Kidney epithelial cell (primary cell): ENCODE measurements at regions not wholly inside any gene's neighbourhood (a gene's known extent, or its start where the extent isn't known, plus 50 kb on each side); places are given as distances from the start of the nearest gene placed in this dataset.

ENCODE experiments used
- DNase-seq: peaks from one replicate; pipeline ENCODE4 v3.0.0-alpha.2; 2010; ENCODE audit warnings: low read depth
- H3K27me3 ChIP-seq: 2 replicates; pipeline ENCODE4 v1.6.0; 2011; ENCODE audit warnings: low read length; ENCODE audit not compliant: control insufficient read depth, insufficient read depth
- H3K36me3 ChIP-seq: 2 replicates; pipeline ENCODE4 v1.5.1; 2011; ENCODE audit warnings: low read length; ENCODE audit not compliant: control insufficient read depth, insufficient read depth
- H3K4me3 ChIP-seq: 2 replicates; pipeline ENCODE4 v1.5.1; 2011; ENCODE audit warnings: low read depth, mild to moderate bottlenecking, control low read depth, low read length
- TF ChIP-seq, protein P1 (sequence below): IDR thresholded peaks from 2 replicates; pipeline ENCODE4 v1.5.1; 2011; ENCODE audit warnings: mild to moderate bottlenecking, moderate library complexity, low read length, control low read depth, inconsistent platforms; ENCODE audit not compliant: insufficient read depth, poor library complexity, severe bottlenecking

DNA sequence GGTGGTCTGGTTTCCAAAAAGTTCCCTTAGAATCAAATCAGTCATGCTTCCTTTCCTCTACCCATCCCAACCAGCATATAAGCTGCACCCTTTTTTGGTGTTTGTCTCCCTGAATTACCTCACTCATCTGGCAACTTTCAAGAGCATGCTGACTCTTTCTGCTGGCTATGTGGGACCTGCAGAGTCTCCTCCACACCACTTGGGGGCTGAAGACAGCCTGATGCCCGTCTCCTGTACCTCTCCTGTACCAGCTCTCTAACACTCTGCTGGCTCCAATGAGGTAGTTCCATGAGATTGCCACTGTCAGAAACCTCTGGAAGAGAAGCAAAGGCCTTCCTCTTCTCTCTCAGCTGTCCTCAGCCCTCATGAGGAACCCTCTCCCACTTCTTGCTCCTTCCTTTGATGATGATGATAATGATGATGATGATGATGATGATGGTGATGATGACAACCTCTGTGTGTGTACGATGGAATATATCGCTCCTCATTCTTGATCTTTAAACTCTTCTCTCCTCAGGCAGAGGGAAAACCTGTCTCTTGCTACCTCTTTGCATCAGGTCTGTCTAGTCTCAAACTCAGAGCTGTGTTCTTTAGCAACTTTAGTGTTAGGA, 257.5 kb downstream of the ZNF621 start:
- H3K36me3 ChIP-seq, result no peaks in the 10 kb centered on the region
- H3K27me3 ChIP-seq, result peaks cover 3% of the 10 kb centered on the region
- DNase-seq, result no peak
- TF ChIP-seq, protein P1, sequence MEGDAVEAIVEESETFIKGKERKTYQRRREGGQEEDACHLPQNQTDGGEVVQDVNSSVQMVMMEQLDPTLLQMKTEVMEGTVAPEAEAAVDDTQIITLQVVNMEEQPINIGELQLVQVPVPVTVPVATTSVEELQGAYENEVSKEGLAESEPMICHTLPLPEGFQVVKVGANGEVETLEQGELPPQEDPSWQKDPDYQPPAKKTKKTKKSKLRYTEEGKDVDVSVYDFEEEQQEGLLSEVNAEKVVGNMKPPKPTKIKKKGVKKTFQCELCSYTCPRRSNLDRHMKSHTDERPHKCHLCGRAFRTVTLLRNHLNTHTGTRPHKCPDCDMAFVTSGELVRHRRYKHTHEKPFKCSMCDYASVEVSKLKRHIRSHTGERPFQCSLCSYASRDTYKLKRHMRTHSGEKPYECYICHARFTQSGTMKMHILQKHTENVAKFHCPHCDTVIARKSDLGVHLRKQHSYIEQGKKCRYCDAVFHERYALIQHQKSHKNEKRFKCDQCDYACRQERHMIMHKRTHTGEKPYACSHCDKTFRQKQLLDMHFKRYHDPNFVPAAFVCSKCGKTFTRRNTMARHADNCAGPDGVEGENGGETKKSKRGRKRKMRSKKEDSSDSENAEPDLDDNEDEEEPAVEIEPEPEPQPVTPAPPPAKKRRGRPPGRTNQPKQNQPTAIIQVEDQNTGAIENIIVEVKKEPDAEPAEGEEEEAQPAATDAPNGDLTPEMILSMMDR, result no peak
- no peak overlapping the region for H3K4me3 ChIP-seq

DNA sequence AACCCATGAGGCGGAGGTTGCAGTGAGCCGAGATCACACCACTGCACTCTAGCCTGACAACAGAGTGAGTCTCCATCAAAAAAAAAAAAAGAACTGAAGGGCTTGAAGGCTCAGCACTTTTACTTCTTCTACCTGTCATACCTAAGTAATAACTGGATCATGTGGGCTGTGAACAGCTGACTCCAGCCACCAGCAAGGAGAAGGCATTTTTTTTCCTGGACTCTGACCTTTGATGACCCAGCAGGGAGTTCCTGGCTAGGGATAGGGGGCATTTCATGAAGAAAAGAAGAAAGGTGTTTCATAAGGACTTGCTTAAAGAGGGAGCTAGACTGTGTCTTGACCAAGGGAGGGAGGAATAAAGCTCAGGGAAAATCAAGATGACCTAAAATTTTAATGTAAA, 266.0 kb downstream of the ZNF621 start:
- TF ChIP-seq, protein P1, result no peak
- no peak overlapping the region for H3K4me3 ChIP-seq
- no peaks in the 10 kb centered on the region for H3K27me3 ChIP-seq
- H3K36me3 ChIP-seq, result no peaks in the 10 kb centered on the region
- DNase-seq, result no peak

DNA sequence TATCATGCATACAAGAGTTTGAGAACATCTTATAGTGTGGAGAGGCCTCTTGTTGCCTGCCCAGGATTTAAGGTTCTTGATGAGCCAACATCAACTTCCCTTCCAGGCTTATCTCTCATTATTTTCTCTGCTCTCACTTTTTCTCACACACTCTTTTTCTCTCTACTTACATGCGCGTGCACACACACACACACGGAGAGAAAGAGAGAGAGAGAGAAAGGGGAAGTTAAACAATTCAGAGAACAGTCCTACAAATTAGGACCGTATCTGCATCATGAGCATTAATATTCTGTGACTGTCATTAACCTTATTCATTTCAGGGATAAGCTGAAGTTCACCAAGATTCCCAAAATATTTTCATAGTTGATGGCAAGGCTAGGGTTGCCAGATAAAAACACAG, 269.0 kb downstream of the ZNF621 start:
- Histone ChIP-seq H3K4me3 (no peak overlapping the region), H3K27me3 (no peaks in the 10 kb centered on the region), H3K36me3 (no peaks in the 10 kb centered on the region)
- no peak for DNase-seq
- TF ChIP-seq, protein P1, result no peak

DNA sequence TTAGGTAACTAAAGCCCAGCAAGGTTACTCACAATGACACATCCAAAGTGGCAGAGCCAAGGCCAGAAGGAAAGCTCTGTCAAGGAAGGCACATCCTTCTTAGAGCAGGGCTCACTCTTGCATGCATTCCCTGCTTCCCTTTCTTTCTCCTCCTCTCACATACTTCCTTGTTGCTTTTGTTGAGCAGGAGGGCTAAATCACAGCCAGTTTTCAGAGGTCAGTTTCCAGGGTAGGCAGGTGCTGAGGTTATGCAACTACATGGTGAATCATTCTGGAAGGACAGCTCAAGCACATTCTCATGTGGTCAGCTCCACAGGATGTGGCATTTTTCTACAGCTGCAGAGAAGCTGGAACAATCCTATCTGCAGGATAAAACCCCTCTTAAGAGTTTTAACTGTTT, 275.6 kb downstream of the ZNF621 start:
- TF ChIP-seq, protein P1, result no peak
- peak; percentile 99 for DNase-seq
- Histone ChIP-seq H3K36me3 (no peaks in the 10 kb centered on the region), H3K27me3 (no peaks in the 10 kb centered on the region), H3K4me3 (no peak overlapping the region)

DNA sequence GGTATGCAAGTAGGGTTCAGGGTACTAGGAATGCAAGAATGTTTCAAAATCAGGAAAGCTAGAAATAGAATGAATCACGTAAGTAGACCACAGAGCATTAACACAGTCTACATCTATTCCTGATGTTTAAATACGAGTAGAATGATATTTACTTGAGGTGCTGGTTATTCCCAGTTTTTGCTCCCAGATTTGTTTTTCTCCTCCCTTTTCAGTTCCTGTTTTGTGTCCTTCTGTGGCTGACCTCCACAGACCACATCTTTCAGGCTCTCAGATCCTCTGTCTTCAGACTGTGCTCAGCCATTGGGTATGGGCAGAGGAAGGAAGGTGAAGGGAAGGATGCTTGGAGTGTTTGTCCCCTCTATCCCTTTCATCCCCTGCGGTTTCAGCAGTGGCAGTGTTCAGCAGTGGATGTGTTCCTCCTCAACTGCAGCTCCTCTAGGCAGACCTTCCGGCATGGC, 276.6 kb downstream of the ZNF621 start:
- H3K36me3 ChIP-seq, result no peaks in the 10 kb centered on the region
- TF ChIP-seq, protein P1, result no peak
- no peak for DNase-seq
- no peaks in the 10 kb centered on the region for H3K27me3 ChIP-seq
- no peak overlapping the region for H3K4me3 ChIP-seq

DNA sequence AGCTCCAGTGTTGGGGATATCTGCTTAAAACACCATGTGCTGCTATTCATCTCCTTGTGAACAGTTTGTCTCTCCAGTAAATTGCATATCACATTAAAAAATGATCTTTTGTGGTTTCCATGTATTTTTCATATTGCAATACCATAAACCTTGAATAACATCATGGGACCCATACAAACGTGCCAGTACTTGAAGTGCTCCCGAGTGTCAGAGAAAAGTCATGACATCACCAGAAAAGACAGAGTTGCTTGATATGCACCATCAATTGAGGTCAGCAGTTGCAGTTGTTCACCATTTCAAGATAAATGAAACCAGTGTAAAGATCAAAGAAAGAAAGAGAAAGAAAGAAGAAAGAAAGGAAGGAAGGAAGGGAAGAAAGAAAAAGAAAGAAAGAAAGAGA, 278.6 kb downstream of the ZNF621 start:
- Histone ChIP-seq H3K27me3 (no peaks in the 10 kb centered on the region), H3K36me3 (no peaks in the 10 kb centered on the region), H3K4me3 (no peak overlapping the region)
- no peak for DNase-seq
- TF ChIP-seq, protein P1, result no peak
